Neural crest cell (in vitro differentiated cells): ENCODE measurements at regions not wholly inside any gene's neighbourhood (a gene's known extent, or its start where the extent isn't known, plus 50 kb on each side); places are given as distances from the start of the nearest gene placed in this dataset.

ENCODE experiments used
- DNase-seq: peaks from one replicate; pipeline ENCODE4 v3.0.0; 2021; ENCODE audit warnings: low read depth, mixed read lengths, low spot score
- H3K27ac Mint-ChIP-seq: one replicate; pipeline ENCODE4 v1.8.0; 2021; ENCODE audit warnings: mild to moderate bottlenecking, mixed read lengths; ENCODE audit not compliant: unreplicated experiment
- H3K27me3 Mint-ChIP-seq: 2 replicates; pipeline ENCODE4 v1.8.0; 2021; ENCODE audit warnings: low read depth, mild to moderate bottlenecking, mixed read lengths
- H3K36me3 Mint-ChIP-seq: 2 replicates; pipeline ENCODE4 v1.8.0; 2021; ENCODE audit warnings: low read depth, mild to moderate bottlenecking, mixed read lengths
- H3K4me1 Mint-ChIP-seq: 2 replicates; pipeline ENCODE4 v1.8.0; 2021; ENCODE audit warnings: mixed read lengths
- H3K4me3 Mint-ChIP-seq: one replicate; pipeline ENCODE4 v1.8.0; 2021; ENCODE audit warnings: mild to moderate bottlenecking, mixed read lengths
- H3K9me3 Mint-ChIP-seq: 2 replicates; pipeline ENCODE4 v1.8.0; 2021; ENCODE audit warnings: mixed read lengths
- TF ChIP-seq, protein P1 (sequence below): fragments of 200-600 bp; sonication (generic); conservative IDR thresholded peaks from 2 replicates; pipeline ENCODE4 v1.5.0; 2021; ENCODE audit warnings: antibody characterized with exemption, mild to moderate bottlenecking

DNA sequence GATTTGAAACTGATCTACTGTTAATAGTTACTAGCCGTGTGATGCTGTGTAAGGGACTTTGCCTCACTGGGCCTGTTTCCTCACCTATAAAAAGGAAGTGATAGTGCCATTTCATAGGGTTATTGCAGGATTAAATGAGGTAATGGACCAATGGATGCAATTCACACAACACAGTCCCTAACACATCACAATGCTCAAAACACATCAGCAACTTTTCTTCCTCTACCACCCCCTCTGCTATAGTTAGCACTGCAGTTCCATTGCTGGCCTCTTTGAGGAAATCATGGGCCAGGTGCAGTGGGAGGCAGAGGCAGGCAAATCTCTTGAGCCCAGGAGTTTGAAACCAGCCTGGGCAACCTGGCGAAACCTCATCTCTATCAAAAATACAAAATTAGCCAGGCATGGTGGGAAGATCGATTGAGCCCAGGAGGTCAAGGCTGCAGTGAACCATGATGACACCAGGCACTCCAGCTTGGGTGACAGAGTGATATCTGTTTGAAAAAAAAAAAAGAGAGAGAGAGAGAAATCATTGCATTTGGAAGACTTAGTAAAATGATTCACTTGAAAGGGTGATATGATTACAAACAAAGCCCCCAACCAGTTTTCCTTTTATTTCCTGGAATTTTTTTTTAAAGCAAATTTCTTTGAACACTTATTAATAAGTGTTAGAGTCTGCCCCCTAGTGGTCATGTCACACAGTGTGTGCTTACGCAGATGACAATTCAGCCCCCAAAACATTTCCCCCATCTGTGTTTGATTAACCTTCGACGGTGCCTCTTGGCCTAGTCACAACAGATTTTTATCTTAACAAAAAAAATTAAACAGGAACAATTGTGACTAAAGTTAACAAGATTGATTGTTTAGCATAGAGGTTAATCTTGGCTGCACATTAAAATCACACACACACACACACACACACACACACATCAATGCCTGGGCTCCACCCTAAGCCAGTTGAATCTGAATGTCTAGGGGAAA is 88.6 kb upstream of the BCL11A start:
- no peaks in the 10 kb centered on the region for H3K27me3 Mint-ChIP-seq
- DNase-seq, result peak; percentile 23
- H3K4me3 Mint-ChIP-seq, result no peak overlapping the region
- H3K9me3 Mint-ChIP-seq, result no peaks in the 10 kb centered on the region
- no peaks in the 10 kb centered on the region for H3K4me1 Mint-ChIP-seq
- no peaks in the 10 kb centered on the region for H3K36me3 Mint-ChIP-seq
- H3K27ac Mint-ChIP-seq, result no peak overlapping the region
- TF ChIP-seq, protein P1, sequence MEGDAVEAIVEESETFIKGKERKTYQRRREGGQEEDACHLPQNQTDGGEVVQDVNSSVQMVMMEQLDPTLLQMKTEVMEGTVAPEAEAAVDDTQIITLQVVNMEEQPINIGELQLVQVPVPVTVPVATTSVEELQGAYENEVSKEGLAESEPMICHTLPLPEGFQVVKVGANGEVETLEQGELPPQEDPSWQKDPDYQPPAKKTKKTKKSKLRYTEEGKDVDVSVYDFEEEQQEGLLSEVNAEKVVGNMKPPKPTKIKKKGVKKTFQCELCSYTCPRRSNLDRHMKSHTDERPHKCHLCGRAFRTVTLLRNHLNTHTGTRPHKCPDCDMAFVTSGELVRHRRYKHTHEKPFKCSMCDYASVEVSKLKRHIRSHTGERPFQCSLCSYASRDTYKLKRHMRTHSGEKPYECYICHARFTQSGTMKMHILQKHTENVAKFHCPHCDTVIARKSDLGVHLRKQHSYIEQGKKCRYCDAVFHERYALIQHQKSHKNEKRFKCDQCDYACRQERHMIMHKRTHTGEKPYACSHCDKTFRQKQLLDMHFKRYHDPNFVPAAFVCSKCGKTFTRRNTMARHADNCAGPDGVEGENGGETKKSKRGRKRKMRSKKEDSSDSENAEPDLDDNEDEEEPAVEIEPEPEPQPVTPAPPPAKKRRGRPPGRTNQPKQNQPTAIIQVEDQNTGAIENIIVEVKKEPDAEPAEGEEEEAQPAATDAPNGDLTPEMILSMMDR, result peak; percentile 86

DNA sequence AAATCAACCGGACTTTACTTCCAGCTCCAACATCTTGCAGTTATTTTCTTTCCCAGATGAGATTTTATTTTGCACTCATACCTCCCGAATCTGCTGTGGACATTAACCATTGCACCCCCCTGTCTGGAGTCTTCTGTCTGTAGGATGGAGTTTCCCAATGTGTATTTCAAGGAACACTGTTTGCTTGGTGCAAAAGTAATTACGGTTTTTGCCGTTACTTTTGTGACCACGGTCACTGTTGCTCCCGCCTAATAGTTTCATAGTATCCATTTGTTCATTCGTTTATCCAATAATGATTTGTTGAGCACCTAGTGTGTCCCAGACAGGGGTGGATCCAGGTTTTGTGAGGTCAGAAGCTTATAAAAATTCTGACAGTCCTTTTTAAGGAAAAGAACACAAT is 90.3 kb upstream of the BCL11A start:
- Mint-ChIP-seq H3K27me3 (peaks cover 4% of the 10 kb centered on the region), H3K4me3 (no peak overlapping the region), H3K4me1 (no peaks in the 10 kb centered on the region), H3K9me3 (no peaks in the 10 kb centered on the region), H3K27ac (no peak overlapping the region), H3K36me3 (no peaks in the 10 kb centered on the region)
- DNase-seq, result no peak
- TF ChIP-seq, protein P1, result no peak

DNA sequence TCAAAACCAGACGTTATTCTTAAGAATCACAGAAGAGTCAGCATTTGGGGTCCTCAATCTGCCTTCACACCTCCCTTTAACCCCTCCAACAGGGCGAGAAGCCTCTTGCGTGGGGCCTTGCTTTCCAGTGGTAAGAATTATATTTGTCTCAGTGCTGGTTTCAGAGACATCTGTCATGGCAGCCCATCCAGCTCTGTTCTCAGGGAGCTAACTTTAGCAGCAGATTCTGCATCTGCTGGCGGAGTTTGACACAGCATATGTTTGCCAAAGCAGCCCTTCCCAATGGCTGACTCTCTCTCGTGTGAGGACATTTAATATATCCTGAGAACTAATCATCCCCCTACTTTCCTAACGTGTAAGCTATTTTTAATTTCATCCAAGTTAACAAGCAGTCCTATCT is 91.5 kb upstream of the BCL11A start:
- no peaks in the 10 kb centered on the region for H3K9me3 Mint-ChIP-seq
- no peaks in the 10 kb centered on the region for H3K36me3 Mint-ChIP-seq
- H3K27ac Mint-ChIP-seq, result no peak overlapping the region
- TF ChIP-seq, protein P1, result no peak
- DNase-seq, result no peak
- no peak overlapping the region for H3K4me3 Mint-ChIP-seq
- H3K27me3 Mint-ChIP-seq, result peaks cover 4% of the 10 kb centered on the region
- H3K4me1 Mint-ChIP-seq, result no peaks in the 10 kb centered on the region

DNA sequence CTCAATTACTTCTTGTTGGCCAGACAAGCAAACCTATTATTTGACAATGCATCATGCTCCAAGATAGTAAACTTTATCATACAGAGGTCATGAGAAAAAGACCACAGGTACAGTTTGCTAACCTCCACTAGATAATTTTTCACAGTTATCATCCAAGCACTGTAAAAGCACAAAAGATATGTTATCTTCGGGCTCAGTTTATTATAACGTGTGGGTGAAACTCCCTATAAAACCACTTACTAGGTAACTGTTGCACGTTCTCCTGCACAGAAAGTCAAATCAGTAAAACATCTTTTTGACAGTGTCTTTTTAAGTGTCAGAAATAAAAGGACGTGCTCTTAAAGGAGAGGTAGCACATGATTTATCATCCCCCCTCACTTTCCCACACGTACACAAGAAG is 94.7 kb upstream of the BCL11A start:
- Mint-ChIP-seq H3K4me1 (no peaks in the 10 kb centered on the region), H3K27me3 (peaks cover 6% of the 10 kb centered on the region), H3K36me3 (no peaks in the 10 kb centered on the region), H3K4me3 (no peak overlapping the region), H3K27ac (no peak overlapping the region), H3K9me3 (no peaks in the 10 kb centered on the region)
- TF ChIP-seq, protein P1, result no peak
- DNase-seq, result no peak

DNA sequence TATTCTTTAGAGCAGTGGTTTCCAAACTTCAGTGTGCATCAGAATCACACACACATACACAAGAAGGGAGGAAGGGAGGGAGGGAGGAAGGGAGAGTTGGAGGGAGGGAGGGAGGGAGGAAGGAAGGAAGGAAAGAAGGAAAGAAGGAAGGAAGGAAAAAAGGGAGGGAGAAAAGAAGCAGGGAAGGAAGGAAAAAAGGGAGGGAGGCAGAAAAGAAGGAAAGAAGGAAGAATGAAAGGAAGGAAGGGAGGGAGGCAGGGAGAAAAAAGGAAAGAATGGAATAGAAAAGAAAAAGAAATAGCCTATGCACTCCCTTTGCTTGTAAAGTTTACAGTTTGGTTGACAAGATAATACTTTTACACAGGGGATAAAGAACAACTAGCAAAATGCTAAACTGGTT is 96.3 kb upstream of the BCL11A start:
- no peaks in the 10 kb centered on the region for H3K4me1 Mint-ChIP-seq
- no peaks in the 10 kb centered on the region for H3K9me3 Mint-ChIP-seq
- H3K27ac Mint-ChIP-seq, result no peak overlapping the region
- no peaks in the 10 kb centered on the region for H3K36me3 Mint-ChIP-seq
- DNase-seq, result no peak
- peaks cover 10% of the 10 kb centered on the region for H3K27me3 Mint-ChIP-seq
- no peak overlapping the region for H3K4me3 Mint-ChIP-seq
- TF ChIP-seq, protein P1, result no peak
